Activated CD8-positive, alpha-beta memory T cell treated with anti-CD3 and anti-CD28 coated beads for 4 hours (primary cell): ENCODE measurements at regions not wholly inside any gene's neighbourhood (a gene's known extent, or its start where the extent isn't known, plus 50 kb on each side); places are given as distances from the start of the nearest gene placed in this dataset.

ENCODE experiments used
- DNase-seq, 2 donors: peaks; one replicate each; pipeline ENCODE4 v3.0.0-alpha.2; 2020; ENCODE audit warnings: low read depth in 2 of 2

DNA sequence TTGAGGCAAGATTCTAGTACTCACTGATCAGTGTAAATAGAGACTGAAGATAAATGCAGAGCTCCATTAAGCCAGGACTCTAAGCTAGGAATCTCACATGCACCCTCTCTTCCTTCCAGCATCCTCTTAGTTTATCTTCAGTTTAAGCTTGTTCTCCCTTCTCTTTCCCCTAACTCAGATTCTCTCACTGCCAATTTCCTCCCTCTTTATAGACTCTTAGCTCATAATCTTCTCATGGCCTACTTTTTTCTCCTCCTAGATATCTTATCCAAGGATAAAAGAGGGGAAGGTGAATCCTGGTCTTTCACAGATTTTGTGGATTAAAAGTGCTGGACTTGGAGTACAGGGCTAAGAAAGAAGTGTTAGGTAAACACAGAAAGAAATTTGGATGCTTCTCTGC, 108.9 kb upstream of the TENM3 start:
- no peak for DNase-seq

DNA sequence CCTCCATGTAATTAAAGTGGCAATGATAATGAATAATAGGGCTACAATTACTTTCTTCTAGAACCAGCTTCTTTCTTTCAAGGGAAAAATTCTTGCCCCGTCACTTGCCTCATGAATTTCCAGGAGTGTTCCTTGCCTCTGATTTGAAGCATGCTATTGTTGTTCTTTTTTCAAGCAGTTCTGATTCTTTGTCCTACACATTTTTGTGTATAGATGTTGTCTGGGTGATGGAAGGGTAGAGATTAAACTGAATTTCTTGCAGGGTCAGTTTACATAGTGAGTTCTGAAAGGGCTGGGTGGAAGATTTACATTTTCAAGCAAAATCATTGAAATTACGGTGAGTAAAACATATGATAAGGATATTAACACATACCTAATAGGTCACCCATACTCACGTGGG, 107.0 kb upstream of the TENM3 start:
- DNase-seq, result no peak

- DNase-seq, result no peak
Observed at GRCh38 chr4:182137343-182137742, 105.9 kb upstream of the TENM3 start.

DNA sequence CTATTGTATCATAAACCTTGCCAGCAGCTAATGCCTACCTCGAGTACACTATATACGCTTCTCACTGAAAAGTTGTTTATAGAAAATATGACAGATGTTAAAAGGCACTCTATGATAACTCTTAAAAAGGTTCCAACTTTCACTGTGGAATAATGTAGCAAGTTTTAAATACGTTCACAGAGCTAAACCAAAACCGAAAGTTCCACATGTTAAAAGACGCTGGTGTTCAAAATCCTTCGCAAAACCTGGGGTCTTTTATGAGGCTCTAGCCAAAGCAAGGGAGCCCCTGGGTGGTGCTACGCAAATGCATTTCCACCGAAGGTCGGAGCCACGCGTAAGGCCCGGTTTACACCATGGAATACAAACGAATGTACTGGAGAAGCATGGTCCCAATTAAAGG, 103.7 kb upstream of the TENM3 start:
- no peak for DNase-seq

DNA sequence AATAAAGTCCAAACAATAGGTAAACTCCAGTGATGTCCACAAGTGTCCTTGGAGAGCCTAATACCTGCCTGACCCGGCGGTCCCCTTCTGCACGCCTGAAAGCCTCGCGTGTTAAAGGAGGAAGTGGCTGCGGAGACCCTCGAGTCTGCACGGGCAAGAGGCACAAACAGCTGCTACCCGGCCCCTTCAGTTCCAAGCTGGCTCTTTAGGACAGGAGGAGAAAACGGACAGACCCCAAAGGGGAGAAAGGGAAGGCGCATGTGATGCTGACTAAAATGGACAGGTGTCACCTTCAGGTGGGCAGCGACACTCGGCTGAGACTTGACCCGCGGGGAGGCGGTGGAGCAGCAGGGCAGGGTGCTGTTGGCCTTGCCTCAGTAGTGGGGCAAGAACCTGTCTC, 102.7 kb upstream of the TENM3 start:
- DNase-seq, result no peak

GRCh38 chr4:182141061-182141460, 102.1 kb upstream of the TENM3 start:
- DNase-seq, result no peak

DNA sequence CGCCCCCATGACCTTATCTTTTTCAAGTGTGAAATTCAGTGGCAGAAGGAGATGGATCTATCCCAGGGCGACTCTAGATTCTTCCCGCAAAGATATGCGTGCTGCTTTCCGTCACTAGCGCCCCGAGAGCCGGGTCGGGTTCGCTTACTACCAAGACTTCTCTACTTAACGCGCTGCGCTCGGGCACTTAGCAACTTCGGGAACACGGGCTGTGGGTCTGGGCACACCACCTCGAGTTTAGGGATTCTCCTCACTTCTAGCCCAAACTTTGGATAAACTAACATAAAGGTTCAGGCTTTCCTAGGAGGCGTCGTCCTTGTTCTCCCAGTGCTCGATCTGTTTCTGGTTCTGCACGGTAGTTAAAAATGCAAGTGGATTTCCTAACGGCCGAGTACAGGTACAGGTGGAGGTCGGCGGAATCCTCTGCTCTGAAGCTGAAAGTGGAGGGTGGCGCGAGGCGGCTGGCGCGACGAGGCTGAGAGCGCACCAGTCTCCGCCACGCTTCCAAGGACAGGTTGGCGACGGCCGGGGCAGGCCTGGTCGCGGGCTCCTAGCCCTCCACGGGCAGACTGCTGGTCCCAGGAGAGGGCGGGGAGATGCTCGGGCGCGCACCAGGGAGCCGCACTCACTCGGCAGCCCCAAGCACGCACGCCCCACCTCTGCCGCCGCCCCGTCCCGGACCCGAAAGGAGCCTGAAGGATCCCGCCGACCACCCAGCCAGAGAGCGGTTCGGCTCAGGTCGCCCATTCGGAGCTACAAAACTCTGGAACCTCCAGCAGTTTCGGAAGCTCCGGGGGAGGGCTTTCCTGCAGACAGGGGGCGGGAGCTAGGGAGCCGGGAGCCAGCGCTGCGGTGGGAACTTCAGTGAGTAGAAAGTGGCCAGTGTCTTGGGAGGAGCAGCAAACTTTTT, 100.8 kb upstream of the TENM3 start:
- no peak for DNase-seq

DNA sequence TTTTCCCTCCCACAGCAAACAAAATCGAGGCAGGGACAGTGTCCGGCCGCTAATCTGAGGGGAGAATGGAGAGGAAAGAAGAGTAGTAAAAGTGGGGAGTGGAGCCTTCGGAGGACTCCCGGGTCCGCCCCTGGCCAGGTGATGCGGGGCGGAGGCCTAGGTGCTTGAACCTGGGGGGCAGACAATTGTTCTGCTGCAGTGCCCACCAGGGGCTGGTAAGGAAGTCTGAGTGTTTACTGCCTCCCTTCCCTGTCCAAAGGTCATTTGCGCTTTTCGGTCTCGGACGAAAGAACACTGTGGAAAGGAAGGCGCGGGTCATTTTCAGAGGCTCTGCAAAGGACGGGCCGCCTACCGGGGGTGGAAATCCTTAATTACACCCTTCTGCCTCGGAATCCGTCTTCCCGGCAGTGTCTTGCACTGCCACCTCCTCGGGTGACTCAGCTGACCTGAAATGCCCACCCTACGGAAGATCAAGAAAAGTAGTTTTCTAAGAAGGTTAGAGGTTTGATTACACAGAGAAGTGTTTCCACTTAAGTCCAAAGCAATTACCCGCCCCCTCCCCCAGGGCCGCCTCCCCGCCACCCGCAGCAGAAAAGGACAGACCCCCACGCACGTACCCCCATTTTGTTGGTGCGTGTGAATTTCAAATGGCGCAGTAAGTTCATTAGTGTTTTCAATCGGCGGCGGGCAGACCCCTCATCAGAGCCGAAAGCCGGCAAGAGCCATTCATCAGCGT, 99.9 kb upstream of the TENM3 start:
- no peak for DNase-seq

- DNase-seq, result no peak
Observed at GRCh38 chr4:182143822-182144625, 99.2 kb upstream of the TENM3 start.

DNA sequence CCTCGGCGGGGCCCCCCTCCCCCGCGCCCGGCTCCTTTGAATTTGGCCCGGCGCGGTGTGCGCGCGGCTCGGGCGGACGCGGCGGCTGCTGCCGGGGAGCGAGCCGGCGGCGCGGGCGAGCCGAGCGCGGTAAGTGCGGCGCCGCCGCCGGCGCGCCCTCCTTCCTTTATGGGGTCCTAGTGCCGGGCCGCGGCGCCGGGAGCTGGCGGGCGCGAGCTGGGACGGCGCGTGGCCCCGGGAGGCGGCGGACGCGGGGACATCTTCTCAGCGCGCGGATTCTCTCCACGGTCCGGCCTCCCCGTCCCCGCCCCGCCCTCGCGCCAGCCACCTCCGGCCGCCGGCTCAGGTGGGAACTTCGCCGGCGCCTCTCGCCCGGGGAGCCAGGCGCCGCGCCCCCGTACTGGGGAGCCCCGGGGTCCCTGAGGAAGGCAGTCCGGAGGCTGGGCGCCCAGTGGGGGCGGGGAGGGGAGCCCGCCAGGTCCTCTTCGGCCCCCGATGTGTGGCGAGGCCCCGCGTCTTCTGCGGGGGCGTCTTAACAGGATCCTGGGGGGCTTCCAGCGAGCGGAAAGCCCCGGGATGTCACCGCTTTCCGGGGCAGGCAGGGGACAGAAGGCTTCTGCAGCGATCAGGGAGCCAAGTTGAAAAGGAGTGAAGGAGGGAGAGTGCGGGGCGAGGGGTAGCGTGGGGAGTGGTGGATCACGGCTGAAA, 98.4 kb upstream of the TENM3 start:
- no peak for DNase-seq

GRCh38 chr4:182145334-182145905, 97.8 kb upstream of the TENM3 start:
- no peak for DNase-seq

- no peak for DNase-seq
Observed at GRCh38 chr4:182147391-182147790, 95.8 kb upstream of the TENM3 start.

DNA sequence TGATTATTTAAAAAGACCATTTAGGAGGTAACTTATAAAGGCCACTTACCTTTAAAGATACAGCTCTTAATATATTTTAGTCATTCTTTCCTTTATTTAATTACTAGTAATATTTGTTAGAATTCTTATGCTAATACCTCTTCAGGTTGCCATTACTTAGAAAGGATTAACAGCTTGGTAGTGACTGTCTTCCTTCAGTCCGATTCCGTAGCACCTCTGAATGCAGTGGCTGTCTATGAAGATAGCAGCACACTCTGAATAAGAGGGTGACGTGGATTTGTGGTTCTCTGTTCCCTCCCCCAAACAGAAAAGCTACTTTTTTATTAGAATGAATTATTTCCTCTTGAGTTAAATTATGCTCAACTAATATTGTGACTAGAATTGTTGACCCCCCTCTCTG, 92.6 kb upstream of the TENM3 start:
- no peak for DNase-seq

- DNase-seq, result no peak
Observed at GRCh38 chr4:182155806-182156205, 87.4 kb upstream of the TENM3 start.

GRCh38 chr4:182163180-182163579, 80.0 kb upstream of the TENM3 start:
- no peak for DNase-seq

DNA sequence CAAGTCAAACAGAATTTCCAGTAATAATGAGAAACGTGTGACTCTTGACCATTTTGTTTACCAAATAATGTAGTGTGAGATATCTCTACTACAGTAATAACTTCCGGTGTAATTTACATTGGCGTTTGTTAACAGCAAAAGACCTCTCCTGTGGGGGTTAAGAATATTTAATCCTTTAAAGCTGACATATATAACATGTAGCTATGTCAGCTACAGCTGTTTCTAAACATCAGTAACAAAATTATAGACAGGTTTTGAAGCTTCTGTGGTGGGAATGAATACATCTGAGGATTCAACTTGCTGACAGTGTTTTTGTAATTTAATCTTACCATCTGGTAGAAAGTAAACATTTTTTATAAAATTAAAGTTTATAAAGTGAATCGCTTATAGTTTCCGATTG, 73.6 kb upstream of the TENM3 start:
- DNase-seq, result no peak

GRCh38 chr4:182169987-182170386, 73.2 kb upstream of the TENM3 start:
- DNase-seq, result no peak

DNA sequence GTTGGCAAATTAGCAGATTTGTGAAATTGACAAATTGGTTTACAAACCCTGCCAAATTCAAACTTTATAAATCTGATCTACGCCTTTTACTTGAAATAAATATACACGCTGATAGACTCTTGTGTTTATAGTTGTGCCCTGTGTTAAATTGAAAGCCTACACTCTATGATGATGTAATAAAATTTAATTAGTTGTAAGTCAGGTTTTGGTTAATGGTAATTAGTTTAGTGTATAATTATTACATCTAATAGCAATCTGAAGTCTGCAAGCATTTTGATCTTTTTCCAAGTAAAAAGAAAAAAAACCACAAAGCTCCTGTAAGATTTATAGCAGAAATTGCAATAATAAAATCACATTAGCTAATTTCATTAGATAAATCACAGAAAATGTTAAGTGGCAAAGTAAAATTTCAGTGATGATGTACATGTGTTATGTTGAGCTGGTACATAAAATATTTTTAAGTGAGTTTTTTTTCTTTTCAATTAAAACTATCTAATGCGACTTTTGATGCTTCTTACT, 72.7 kb upstream of the TENM3 start:
- DNase-seq, result no peak

GRCh38 chr4:182174979-182175378, 68.2 kb upstream of the TENM3 start:
- no peak for DNase-seq

GRCh38 chr4:182175788-182176519, 67.2 kb upstream of the TENM3 start:
- DNase-seq, result no peak
